NCI-H1105 treated with DMSO at 0.1 percent for 48 hours (cell line): ENCODE measurements at regions not wholly inside any gene's neighbourhood (a gene's known extent, or its start where the extent isn't known, plus 50 kb on each side); places are given as distances from the start of the nearest gene placed in this dataset.
"Not testable (repeated sequence)": the region's sequence is repeated elsewhere in the genome, so short reads cannot be mapped to it uniquely, and the experiment has no call there.

Experiments
- DNase-seq: peaks from one replicate; lab custom pipeline; 2025; lab: John Stamatoyannopoulos, UW

DNA sequence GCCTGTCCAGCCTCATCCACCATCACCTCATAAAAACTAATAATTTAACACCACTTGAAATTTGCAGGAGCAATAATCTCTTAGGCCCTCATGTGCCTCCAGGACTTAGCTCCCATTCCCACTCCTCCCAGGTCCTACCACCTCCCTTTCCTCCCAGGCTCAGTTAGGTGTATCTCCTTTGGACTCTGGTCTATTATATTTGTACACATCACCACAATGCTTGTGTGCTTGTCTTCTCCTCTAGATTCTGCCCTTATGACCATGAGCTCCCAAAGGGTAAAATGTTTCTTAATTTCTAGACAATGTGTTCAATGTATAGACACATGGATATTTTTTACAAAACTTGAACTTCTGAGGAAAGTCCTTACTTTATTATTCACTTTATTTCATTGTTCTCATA is 182.0 kb upstream of the ZC3H15 start:
- DNase-seq: no peak

- DNase-seq: no peak
These were observed 179.3 kb upstream of the ZC3H15 start for GRCh38 chr2:186306754-186307153.

GRCh38 chr2:186307871-186308270 is 178.2 kb upstream of the ZC3H15 start:
- DNase-seq: no peak

DNA sequence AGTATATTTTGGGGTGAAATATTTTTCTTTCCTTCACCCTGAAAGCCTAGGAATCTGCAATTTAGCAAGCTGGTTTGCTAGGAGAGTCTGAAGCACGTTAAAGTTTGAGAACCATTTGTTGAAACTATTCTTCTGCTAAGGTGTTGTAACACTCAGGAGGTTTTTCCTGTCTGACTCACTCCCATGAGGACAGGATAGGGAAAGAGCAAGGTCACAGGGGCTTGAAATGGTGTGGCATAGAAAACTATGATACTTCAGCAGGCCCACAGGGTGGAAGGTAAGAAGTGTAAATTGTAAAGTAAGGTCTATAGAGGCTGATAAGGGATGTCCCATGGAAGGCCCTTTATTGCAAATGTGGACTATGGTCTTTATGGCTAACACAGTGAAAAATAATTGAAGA is 177.7 kb upstream of the ZC3H15 start:
- no peak for DNase-seq

- no peak for DNase-seq
These were observed 176.2 kb upstream of the ZC3H15 start for GRCh38 chr2:186309901-186310300.

DNA sequence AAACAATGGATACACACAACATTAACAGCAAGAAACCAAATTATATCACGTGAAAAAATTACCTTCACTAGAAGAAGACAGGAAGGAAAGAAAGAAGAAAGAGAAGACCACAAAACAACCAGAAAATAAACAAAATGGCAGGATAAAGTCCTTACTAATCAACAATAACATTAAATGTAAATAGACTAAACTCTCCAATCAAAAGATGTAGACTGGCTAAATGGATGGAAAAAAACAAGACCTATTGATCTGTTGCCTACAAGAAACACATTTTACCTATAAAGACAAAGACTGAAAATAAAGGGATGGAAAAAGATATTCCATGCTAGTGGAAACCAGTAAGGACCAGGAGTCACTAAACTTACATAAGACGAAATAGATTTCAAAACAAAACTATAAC is 167.0 kb upstream of the ZC3H15 start:
- no peak for DNase-seq

- DNase-seq: no peak
These were observed 160.1 kb upstream of the ZC3H15 start for GRCh38 chr2:186325827-186326535.

- no peak for DNase-seq
These were observed 158.7 kb upstream of the ZC3H15 start for GRCh38 chr2:186327251-186327868.

- DNase-seq: no peak
These were observed 157.2 kb upstream of the ZC3H15 start for GRCh38 chr2:186328838-186329237.

DNA sequence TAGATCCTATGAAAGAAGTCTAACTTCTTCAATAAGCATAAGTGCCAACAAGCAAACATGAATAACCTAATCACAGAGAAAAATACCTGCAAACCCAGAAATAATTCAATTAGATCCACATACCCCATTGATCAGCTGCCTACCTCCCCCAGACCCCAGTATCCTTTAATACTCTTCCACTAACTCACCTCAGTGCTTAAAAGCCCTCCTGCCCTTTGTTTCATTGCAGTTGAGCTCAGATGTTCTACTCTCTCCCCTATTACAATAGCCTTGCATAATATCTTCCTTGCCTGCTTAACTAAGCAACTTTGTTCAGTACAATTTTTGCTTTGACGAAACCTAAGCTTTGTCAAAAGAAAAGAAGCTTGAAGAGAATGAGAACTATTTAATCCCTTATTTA is 156.0 kb upstream of the ZC3H15 start:
- DNase-seq: no peak

DNA sequence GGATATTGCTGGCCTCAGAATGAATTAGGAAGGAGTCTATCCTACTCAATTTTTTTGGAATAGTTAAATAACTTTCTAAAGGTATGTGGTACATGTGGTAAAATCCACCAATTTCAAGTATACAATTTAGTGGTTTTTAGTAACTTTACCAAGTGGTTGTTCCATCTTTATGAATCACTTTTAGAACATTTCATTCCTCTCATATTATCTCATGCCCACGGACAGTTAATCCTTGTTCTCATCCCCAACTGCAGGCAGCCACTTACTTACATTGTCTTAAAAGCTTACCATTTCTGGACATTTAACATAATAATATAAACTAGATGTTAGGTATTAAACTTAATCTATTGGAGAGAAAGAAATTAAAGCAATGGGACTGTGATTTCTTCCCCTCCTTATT is 146.3 kb upstream of the ZC3H15 start:
- no peak for DNase-seq

- no peak for DNase-seq
These were observed 144.0 kb upstream of the ZC3H15 start for GRCh38 chr2:186342029-186342428.

GRCh38 chr2:186345745-186346144 is 140.3 kb upstream of the ZC3H15 start:
- DNase-seq: no peak

DNA sequence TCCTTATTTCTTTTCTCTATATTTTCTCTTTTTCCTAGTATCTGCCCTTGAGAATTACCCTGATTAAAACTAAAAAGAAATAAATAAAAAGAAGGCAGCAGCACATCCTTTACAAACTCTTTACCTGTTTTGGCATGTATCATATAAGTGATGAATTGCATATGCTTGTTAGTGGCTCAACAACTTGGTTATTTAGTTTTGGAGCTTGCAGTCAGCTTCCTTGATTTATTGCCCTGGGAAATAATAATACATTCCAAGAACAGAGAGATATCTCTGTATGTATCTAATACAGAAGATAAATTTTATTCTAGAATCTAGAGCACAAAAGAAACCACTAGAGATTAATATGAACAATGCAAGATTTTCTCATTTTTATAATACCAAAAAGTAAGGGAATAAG is 139.8 kb upstream of the ZC3H15 start:
- DNase-seq: no peak

- peak; percentile 75 for DNase-seq
These were observed 138.6 kb upstream of the ZC3H15 start for GRCh38 chr2:186347472-186347871.

- DNase-seq: no peak
These were observed 137.9 kb upstream of the ZC3H15 start for GRCh38 chr2:186348200-186348599.

GRCh38 chr2:186349508-186349907 is 136.6 kb upstream of the ZC3H15 start:
- no peak for DNase-seq

DNA sequence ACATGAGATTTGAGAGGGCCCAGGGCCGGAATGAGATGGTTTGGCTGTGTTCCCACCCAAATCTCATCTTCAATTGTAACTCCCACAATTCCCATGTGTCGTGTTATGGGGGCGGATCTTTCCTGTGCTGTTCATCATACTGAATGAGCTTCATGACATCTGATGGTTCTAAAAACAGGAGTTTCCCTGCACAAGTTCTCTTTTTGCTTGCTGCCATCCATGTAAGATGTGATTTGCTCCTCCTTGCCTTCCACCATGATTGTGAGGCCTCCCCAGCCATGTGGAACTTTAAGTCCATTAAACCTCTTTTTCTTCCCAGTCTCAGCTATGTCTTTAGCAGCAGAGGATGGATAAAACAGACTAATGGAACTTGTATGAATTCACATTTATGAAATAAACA is 131.9 kb upstream of the ZC3H15 start:
- DNase-seq: not testable (repeated sequence)

- no peak for DNase-seq
These were observed 120.7 kb upstream of the ZC3H15 start for GRCh38 chr2:186365406-186365805.

DNA sequence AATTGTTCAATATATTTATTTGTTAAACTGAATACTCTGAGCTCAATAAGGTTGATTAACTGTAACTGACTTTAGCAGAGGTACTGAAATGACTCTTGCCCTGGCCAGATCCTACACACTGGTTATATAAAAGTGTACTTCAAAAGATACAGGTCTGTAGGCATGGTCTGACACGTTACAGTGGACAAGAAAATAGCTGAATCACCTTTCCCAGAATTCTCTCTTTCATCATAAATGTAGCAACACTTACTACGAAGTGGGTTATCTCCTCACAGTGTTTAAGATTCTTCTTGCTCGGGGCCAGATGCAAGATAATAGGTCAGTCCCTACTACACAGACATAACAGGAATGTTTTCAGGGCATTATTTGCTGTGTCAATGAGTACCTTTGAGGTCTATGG is 107.0 kb upstream of the ZC3H15 start:
- no peak for DNase-seq

DNA sequence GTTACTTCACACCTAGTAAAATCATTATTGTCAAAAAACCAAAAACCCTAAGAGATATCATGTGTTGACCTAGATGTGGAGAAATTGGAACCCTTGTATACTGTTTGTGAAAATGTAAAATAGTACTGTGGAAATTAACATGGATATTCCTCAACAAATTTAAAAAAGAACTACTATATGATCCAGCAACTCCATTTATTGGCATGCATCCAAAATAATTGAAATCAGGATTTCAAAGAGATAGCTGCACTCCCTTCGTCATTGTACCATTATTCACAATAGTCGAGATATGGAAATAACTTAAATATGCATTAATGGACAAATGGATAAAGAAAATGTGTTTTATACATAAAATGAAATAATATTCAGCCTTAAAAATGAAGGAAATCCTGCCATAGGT is 105.3 kb upstream of the ZC3H15 start:
- no peak for DNase-seq

DNA sequence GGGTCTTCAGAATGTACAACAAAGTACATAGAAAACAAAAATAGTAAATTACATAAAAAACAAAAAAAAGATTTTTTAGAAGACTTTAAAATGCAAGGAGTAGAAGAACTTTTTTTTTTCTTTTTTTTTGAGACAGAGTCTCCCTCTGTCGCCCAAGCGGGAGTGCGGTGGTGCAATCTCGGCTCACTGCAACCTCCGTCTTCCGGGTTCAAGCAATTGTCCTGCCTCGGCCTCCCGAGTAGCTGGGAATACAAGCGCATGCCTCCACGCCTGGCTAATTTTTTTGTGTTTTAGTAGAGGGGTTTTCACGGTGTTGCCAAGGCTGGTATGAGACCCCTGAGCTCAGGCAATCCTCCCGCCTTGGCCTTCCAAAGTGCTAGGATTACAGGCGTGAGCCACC is 104.5 kb upstream of the ZC3H15 start:
- no peak for DNase-seq

DNA sequence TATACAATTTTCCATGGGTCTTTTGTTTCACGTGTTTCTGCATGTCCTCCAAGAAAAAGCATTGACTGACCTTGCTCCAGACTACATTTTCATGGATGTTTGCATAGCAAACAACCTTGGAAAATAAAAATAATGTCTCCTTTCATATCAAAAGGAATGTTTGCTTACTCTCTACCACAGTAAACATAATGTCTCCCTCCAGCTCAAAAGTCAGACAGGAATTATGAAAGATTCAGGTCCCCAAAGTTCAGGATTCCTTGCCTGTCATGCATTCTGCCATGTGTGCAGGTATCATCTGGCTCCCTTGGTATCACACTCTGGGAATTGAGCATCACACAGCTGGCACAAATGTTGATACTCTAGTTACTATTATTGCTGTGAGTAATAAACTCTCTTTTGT is 103.1 kb upstream of the ZC3H15 start:
- DNase-seq: no peak

DNA sequence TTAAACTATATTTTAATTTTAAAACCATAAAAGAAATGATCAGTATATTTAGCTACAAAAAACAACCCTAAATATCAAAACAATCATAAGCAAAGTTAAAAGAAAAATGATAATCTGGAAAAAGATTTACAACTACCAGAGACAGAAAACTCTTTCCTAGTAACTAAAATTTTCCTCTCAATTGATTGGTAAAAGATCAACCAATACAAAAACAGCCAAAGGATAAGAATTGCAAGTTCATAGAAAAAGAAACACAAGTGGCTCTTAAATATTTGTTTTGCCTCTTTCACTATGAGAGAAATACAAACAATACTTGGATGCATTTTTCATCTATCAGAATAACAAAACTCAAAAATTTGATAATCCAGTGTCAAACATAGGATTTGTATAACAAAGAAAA is 101.8 kb upstream of the ZC3H15 start:
- DNase-seq: no peak
